HCT116 (cell line): ENCODE measurements at regions not wholly inside any gene's neighbourhood (a gene's known extent, or its start where the extent isn't known, plus 50 kb on each side); places are given as distances from the start of the nearest gene placed in this dataset.

ENCODE experiments used
- CTCF ChIP-seq, 3 experiments: fragments of 200-600 bp in 1 of 3; sonication (generic) in 1 of 3; IDR thresholded peaks in 2 of 3; conservative IDR thresholded peaks in 1 of 3; 2 replicates each; pipeline ENCODE4 v1.5.1; 2012 to 2017; ENCODE audit warnings: low read depth in 2 of 3, low read length in 2 of 3, antibody characterized with exemption in 1 of 3, borderline replicate concordance in 1 of 3, control low read depth in 1 of 3, mild to moderate bottlenecking in 1 of 3, mixed read lengths in 1 of 3, mixed run types in 1 of 3, moderate library complexity in 1 of 3; ENCODE audit not compliant: insufficient read depth in 1 of 3
- EZH2phosphoT487 ChIP-seq: fragments of 200-600 bp; IDR thresholded peaks from 2 replicates; pipeline ENCODE4 v1.6.1; 2018; ENCODE audit warnings: antibody characterized with exemption, borderline replicate concordance

- no peak for TF ChIP-seq CTCF (IDR thresholded peaks at IDR 0.05 in 2 of 3, conservative IDR thresholded peaks at IDR 0.05 in 1 of 3; ENCODE audit: borderline replicate concordance in 1 of 3, insufficient read depth in 1 of 3, low read depth in 2 of 3, low read length in 2 of 3)
- TF ChIP-seq EZH2phosphoT487 = no peak
These were observed 119.7 kb downstream of the CDC42EP3 start for GRCh38 chr2:37551783-37552182.
